Epithelial cell of esophagus (primary cell): ENCODE measurements at regions not wholly inside any gene's neighbourhood (a gene's known extent, or its start where the extent isn't known, plus 50 kb on each side); places are given as distances from the start of the nearest gene placed in this dataset.
A peak's percentile ranks its signal among the peaks of the same experiment; 100 is the strongest.
"Not testable (repeated sequence)": the region's sequence is repeated elsewhere in the genome, so short reads cannot be mapped to it uniquely, and the experiment has no call there.

Experiments used
- DNase-seq: peaks from one replicate; pipeline ENCODE4 v3.0.0; 2010; ENCODE audit warnings: low read depth
- H3K4me3 ChIP-seq: 2 replicates; pipeline ENCODE4 v1.5.1; 2011; ENCODE audit warnings: mild to moderate bottlenecking, low read length, control low read depth
- TF ChIP-seq, protein P1 (sequence below): IDR thresholded peaks from 2 replicates; pipeline ENCODE4 v1.5.1; 2011; ENCODE audit warnings: low read depth, mild to moderate bottlenecking, low read length, control low read depth, inconsistent platforms; ENCODE audit not compliant: insufficient read depth; ENCODE audit errors: missing control alignments

DNA sequence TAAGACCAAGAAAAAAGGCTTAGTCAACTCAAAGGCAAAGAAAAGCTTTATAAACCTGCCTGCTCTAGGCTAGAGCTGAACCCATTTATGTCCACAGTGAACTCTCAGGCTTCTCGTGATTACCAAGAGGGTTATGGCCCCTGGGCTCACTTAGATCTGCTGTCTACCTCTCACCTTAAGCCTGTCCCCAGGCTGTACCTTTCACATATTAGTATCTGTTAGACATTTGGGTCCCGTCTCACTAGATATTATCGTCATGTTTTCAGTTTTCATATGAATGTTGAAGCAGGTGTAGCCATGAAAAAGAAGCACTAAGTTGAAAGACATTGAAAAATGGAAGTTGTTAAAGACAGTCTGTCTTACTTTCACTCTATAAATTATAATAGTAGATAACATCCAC, 75.2 kb upstream of the COX7C start:
- DNase-seq: no peak
- H3K4me3 ChIP-seq: no peak overlapping the region
- TF ChIP-seq, protein P1, sequence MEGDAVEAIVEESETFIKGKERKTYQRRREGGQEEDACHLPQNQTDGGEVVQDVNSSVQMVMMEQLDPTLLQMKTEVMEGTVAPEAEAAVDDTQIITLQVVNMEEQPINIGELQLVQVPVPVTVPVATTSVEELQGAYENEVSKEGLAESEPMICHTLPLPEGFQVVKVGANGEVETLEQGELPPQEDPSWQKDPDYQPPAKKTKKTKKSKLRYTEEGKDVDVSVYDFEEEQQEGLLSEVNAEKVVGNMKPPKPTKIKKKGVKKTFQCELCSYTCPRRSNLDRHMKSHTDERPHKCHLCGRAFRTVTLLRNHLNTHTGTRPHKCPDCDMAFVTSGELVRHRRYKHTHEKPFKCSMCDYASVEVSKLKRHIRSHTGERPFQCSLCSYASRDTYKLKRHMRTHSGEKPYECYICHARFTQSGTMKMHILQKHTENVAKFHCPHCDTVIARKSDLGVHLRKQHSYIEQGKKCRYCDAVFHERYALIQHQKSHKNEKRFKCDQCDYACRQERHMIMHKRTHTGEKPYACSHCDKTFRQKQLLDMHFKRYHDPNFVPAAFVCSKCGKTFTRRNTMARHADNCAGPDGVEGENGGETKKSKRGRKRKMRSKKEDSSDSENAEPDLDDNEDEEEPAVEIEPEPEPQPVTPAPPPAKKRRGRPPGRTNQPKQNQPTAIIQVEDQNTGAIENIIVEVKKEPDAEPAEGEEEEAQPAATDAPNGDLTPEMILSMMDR: no peak

DNA sequence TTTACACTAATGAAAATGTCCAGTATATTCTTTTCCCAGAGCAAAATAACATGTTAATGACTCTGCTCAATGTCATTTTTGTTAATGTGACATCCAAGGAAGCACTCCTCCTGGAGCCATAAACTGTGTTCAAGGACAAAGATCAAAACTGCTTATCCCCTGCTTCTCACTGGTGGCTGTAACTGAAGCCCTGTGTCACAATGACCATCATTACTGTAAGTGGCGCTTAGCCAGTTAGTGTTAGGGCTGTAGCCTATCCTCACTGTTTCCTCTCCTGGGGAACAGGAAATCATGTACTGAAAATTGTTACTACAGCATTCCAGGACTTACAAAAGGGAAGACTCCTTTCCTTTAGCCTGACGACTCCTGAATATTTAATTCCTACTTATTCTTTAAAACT, 71.7 kb upstream of the COX7C start:
- no peak for DNase-seq
- no peak overlapping the region for H3K4me3 ChIP-seq
- TF ChIP-seq, protein P1: no peak

DNA sequence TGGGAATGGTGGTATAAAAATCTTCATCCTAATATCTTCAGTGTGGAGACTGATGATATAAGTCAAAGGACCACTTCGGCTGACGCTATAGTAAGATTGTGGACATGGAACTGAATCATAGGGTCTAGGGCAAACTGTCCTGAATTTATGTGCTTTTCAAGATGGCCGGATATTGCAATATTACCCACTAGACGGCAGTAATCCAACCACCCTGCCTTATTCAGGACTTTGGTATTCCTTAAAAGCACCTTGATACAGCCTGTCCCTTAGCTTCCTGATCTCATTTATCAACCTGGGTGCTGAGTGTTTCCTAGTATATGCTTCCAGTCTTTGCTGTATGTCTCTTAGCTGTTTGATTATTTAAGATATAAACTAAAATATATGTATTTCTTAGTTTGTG, 71.2 kb upstream of the COX7C start:
- peak; percentile 12 for DNase-seq
- no peak overlapping the region for H3K4me3 ChIP-seq
- TF ChIP-seq, protein P1: no peak

GRCh38 chr5:86554638-86555037, 63.1 kb upstream of the COX7C start:
- no peak overlapping the region for H3K4me3 ChIP-seq
- DNase-seq: no peak
- TF ChIP-seq, protein P1: no peak

DNA sequence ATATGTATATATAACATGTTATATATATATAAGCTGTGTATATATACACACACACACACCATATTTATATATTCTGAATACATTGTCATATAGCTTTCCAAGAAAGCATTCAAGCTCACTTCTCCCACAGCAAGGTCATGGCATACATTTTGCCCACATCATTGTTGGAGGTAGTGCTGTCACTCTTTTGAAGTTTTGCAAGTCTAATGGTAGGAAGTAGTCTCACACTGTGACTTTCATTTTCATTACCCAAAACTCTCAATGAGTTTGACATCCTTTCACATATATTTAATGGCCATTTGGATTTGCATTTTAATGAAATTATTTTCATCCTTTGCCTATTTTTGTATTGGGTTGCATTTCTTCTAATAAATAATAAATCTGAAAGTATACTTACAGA, 59.8 kb upstream of the COX7C start:
- TF ChIP-seq, protein P1: no peak
- no peak overlapping the region for H3K4me3 ChIP-seq
- no peak for DNase-seq

DNA sequence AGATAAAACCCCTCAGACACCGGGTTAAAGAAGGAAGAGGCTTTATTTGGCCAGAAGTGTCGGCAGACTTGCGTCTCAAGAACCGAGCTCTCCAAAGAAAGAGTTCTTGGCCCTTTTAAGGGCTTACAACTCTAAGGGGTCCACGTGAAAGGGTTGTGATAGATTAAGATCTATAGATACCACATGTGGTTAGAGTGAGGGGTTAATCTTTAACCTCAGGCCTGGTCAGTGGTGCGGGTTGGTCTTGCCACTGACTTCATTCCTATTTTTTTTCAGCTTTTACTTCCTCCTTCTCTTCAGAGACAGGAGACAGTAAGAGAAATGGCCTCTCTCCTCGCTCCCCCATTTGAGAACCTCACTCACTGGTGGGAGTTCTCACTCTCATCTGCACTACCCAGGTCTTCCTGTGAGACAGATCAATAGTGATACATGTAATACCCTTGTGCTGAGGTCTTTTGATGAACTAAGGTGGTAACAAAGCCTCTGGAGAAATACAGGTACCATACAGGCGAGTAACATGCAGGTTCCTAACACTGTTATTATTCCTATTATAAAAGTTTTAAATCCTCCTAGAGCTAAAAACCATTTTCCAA, 52.4 kb upstream of the COX7C start:
- TF ChIP-seq, protein P1: no peak
- H3K4me3 ChIP-seq: no peak overlapping the region
- DNase-seq: no peak

DNA sequence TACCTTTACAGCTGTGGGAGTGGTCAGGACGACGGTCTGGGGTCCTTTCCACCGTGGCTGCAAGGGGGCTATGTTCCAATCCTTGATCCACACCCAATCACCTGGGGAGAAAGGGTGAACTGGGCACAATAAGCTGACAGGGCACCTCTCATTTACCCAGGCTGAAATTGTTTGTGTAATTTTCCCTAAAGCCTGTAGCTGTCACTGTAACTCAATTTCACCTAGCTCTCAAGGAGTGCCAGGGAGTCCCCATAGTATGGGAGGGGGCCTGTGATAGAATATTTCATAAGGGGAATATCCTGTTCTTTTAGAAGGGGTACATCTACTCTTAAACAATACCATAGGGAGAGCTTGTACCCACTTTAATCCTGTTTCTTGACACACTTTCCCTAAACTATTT, 51.7 kb upstream of the COX7C start:
- H3K4me3 ChIP-seq, DNase-seq: not testable (repeated sequence)
